ENCODE measurements at regions not wholly inside any gene's neighbourhood (a gene's known extent, or its start where the extent isn't known, plus 50 kb on each side); places are given as distances from the start of the nearest gene placed in this dataset.

DNA sequence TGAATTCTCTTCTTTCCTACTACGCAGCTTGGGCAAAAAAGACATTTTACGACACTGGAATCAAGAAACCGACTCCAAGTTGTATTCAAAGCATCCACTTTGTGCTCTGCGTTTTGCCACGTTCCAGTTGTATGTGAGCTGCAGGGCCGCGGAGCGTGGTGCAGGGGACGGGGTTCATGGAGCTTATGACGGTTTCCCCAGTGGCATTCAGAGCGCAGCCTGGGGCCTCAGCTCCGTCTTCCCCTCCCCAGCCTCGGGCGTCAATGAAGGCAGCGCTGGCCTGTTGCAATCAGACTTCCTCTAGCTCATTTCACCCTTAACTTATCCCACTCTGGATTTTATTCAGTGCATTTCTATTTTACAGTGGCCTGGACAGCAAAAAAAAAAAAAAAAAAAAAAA lies 403.4 kb upstream of the KLF6 start:
- H3K27me3 ChIP-seq (ENCODE audit: low read depth), result no peaks in the 10 kb centered on the region
- ATAC-seq (no peak), DNase-seq (no peak)
- H3K27ac ChIP-seq, result no peak overlapping the region
- no peaks in the 10 kb centered on the region for H3K9me3 ChIP-seq
- no peaks in the 10 kb centered on the region for H3K36me3 ChIP-seq
- TF ChIP-seq, protein P1, sequence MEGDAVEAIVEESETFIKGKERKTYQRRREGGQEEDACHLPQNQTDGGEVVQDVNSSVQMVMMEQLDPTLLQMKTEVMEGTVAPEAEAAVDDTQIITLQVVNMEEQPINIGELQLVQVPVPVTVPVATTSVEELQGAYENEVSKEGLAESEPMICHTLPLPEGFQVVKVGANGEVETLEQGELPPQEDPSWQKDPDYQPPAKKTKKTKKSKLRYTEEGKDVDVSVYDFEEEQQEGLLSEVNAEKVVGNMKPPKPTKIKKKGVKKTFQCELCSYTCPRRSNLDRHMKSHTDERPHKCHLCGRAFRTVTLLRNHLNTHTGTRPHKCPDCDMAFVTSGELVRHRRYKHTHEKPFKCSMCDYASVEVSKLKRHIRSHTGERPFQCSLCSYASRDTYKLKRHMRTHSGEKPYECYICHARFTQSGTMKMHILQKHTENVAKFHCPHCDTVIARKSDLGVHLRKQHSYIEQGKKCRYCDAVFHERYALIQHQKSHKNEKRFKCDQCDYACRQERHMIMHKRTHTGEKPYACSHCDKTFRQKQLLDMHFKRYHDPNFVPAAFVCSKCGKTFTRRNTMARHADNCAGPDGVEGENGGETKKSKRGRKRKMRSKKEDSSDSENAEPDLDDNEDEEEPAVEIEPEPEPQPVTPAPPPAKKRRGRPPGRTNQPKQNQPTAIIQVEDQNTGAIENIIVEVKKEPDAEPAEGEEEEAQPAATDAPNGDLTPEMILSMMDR (IDR thresholded peaks at IDR 0.05), result no peak
- no peak overlapping the region for H3K4me3 ChIP-seq
- intact Hi-C loops (cut with DNase I), result no loop called here
- peaks cover 4% of the 10 kb centered on the region for H3K4me1 ChIP-seq

DNA sequence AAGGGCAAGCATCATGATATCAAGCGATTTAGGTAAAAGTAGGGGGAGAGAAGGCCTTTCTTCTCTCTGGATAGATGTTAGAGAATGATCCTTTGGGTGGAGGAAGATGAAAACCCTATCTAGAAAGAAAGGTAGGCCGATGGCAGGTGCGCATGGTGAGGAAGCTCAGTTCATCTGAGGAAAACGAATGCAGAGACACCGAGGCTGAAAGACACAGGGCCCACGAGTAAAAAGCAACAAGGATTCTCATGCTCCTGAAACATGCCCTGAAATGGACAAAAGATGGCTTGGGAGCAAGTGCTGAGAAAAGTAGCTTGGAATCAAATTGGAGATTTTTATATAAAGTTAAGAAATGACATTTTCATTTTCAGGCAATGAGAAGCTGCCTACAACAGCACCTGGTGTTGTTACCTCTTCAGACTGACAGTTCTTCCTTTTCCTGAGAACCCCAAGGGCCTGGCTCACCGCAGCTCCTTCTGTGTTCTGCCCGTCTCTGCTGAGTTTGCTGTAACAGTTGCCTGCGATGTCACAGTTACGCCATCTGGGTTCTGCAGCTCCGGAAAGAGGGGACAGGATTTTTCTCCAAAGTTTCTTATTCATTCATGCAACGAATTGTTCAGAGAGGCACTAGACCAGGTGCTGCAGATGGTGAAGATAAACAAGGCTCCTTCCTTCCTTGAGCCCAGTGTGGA lies 402.0 kb upstream of the KLF6 start:
- no peak for ATAC-seq
- Histone ChIP-seq H3K36me3 (no peaks in the 10 kb centered on the region), H3K9me3 (no peaks in the 10 kb centered on the region), H3K4me1 (peaks cover 4% of the 10 kb centered on the region), H3K27ac (no peak overlapping the region), H3K4me3 (no peak overlapping the region), H3K27me3 (ENCODE audit: low read depth) (no peaks in the 10 kb centered on the region)
- DNase-seq, result no peak
- intact Hi-C loops (cut with DNase I), result no loop called here
- TF ChIP-seq, protein P1 (IDR thresholded peaks at IDR 0.05), result no peak

DNA sequence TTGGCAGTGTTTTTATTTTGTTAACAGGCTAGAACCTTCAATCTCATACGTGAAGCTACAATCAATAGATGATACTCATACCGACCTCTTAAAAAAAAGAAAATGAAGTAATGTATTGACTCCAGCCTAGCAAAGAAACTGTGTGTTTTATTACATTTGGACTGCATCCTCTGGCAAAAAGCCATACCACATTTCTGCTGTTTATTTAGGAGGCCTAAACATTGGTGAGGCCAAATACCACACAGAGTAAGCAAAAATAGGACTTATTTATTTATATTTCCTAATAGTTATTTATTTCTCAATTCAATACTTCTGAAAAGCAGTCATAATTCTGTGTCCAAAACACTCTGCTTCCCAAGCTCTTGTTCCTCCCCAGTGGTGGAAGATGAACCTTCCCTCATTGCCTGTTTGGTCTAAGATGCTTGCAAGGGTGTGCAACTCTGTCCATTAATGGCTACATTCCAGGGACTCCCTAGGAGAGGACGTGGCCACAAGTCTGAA lies 398.8 kb upstream of the KLF6 start:
- intact Hi-C loops (cut with DNase I), result no loop called here
- no peaks in the 10 kb centered on the region for H3K9me3 ChIP-seq
- H3K27ac ChIP-seq, result no peak overlapping the region
- H3K4me1 ChIP-seq, result peaks cover 4% of the 10 kb centered on the region
- no peak for ATAC-seq
- no peaks in the 10 kb centered on the region for H3K36me3 ChIP-seq
- TF ChIP-seq, protein P1 (IDR thresholded peaks at IDR 0.05), result no peak
- no peak overlapping the region for H3K4me3 ChIP-seq
- no peak for DNase-seq
- H3K27me3 ChIP-seq (ENCODE audit: low read depth), result no peaks in the 10 kb centered on the region

DNA sequence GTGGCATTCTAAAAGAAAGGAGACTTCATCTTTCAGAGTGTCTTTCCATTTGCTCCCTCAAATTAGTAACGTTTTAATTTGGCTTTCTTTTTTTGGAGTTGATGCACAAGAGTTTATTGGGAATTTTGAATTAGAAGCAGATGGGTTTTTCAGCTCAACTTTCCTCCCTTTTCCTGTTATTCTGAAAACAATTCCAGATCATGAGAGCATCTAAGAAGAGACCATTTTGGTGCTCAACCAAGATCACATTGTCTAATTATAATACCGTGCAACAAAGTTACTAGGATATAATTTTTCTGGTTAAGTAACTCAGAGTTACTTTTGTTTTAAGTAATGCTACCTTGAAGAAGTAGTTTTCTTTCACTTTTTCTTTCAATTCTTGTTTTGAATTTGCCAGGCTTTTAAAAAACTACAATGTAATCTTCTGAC lies 396.6 kb upstream of the KLF6 start:
- ATAC-seq, result no peak
- intact Hi-C loops (cut with DNase I), result no loop called here
- no peak overlapping the region for H3K27ac ChIP-seq
- DNase-seq, result no peak
- H3K27me3 ChIP-seq (ENCODE audit: low read depth), result no peaks in the 10 kb centered on the region
- TF ChIP-seq, protein P1 (IDR thresholded peaks at IDR 0.05), result no peak
- peaks cover 4% of the 10 kb centered on the region for H3K4me1 ChIP-seq
- H3K4me3 ChIP-seq, result no peak overlapping the region
- H3K36me3 ChIP-seq, result no peaks in the 10 kb centered on the region
- H3K9me3 ChIP-seq, result no peaks in the 10 kb centered on the region

DNA sequence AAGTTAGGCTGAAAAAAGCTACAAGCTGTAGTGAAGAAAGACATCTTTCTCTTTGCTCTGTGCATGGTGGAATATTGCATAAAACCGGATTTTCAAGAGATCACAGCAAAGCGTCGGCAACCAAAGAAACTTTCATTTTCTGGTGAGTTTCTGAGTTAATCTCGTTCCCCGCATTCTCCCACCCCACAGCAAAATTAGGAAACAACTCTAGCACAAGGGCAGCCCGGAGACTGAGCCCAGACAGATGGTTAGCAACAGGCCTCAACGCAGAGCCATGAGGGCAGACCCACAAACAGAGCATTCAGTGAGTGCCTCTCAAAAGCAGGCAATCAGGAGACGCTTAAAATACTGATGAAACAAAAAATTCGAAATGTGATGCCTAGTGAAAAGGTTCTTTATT lies 396.1 kb upstream of the KLF6 start:
- DNase-seq (no peak), ATAC-seq (no peak)
- Histone ChIP-seq H3K27me3 (ENCODE audit: low read depth) (no peaks in the 10 kb centered on the region), H3K4me3 (no peak overlapping the region), H3K27ac (no peak overlapping the region), H3K9me3 (no peaks in the 10 kb centered on the region), H3K36me3 (no peaks in the 10 kb centered on the region), H3K4me1 (peaks cover 4% of the 10 kb centered on the region)
- TF ChIP-seq, protein P1 (IDR thresholded peaks at IDR 0.05), result no peak
- intact Hi-C loops (cut with DNase I), result no loop called here

Measured in lower lobe of right lung (tissue), 2 donors.